ENCODE measurements at regions not wholly inside any gene's neighbourhood (a gene's known extent, or its start where the extent isn't known, plus 50 kb on each side); places are given as distances from the start of the nearest gene placed in this dataset.

DNA sequence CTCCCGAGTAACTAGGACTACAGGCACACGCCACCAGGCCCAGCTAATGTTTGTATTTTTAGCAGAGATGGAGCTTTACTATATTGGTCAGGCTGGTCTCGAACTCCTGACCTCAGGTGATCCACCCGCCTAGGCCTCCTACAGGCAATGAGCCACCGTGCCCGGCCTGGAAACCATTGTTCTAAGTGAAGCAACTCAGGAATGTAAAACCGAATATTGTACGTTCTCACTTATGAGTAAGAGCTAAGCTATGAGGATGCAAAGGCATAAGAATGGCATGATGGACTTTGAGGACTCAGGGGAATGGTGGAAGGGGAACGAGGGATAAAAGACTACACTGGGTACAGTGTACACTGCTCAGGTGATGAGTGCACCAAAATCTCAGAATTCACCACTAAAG, 235.1 kb upstream of the AUTS2 start:
- Mint-ChIP-seq H3K27ac (ENCODE audit: unreplicated experiment) (no peak overlapping the region), H3K4me1 (ENCODE audit: unreplicated experiment) (no peaks in the 10 kb centered on the region), H3K36me3 (ENCODE audit: low read depth, unreplicated experiment) (no peaks in the 10 kb centered on the region), H3K9me3 (ENCODE audit: unreplicated experiment) (no peaks in the 10 kb centered on the region), H3K4me3 (ENCODE audit: unreplicated experiment) (no peak overlapping the region), H3K27me3 (ENCODE audit: unreplicated experiment) (no peaks in the 10 kb centered on the region)
- no peak for DNase-seq (ENCODE audit: low spot score)
- TF ChIP-seq, protein P1, sequence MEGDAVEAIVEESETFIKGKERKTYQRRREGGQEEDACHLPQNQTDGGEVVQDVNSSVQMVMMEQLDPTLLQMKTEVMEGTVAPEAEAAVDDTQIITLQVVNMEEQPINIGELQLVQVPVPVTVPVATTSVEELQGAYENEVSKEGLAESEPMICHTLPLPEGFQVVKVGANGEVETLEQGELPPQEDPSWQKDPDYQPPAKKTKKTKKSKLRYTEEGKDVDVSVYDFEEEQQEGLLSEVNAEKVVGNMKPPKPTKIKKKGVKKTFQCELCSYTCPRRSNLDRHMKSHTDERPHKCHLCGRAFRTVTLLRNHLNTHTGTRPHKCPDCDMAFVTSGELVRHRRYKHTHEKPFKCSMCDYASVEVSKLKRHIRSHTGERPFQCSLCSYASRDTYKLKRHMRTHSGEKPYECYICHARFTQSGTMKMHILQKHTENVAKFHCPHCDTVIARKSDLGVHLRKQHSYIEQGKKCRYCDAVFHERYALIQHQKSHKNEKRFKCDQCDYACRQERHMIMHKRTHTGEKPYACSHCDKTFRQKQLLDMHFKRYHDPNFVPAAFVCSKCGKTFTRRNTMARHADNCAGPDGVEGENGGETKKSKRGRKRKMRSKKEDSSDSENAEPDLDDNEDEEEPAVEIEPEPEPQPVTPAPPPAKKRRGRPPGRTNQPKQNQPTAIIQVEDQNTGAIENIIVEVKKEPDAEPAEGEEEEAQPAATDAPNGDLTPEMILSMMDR (IDR thresholded peaks at IDR 0.05; ENCODE audit: unreplicated experiment): no peak

- no peak overlapping the region for H3K27ac Mint-ChIP-seq (ENCODE audit: unreplicated experiment)
- H3K27me3 Mint-ChIP-seq (ENCODE audit: unreplicated experiment): no peaks in the 10 kb centered on the region
- no peaks in the 10 kb centered on the region for H3K4me1 Mint-ChIP-seq (ENCODE audit: unreplicated experiment)
Measured at GRCh38 chr7:69364813-69365643, 233.2 kb upstream of the AUTS2 start.

GRCh38 chr7:69365651-69366192, 232.6 kb upstream of the AUTS2 start:
- no peaks in the 10 kb centered on the region for H3K9me3 Mint-ChIP-seq (ENCODE audit: unreplicated experiment)
- no peaks in the 10 kb centered on the region for H3K4me1 Mint-ChIP-seq (ENCODE audit: unreplicated experiment)
- peaks cover 1% of the 10 kb centered on the region for H3K27me3 Mint-ChIP-seq (ENCODE audit: unreplicated experiment)
- H3K4me3 Mint-ChIP-seq (ENCODE audit: unreplicated experiment): no peak overlapping the region
- no peaks in the 10 kb centered on the region for H3K36me3 Mint-ChIP-seq (ENCODE audit: low read depth, unreplicated experiment)
- no peak for DNase-seq (ENCODE audit: low spot score)
- TF ChIP-seq, protein P1 (IDR thresholded peaks at IDR 0.05; ENCODE audit: unreplicated experiment): no peak
- no peak overlapping the region for H3K27ac Mint-ChIP-seq (ENCODE audit: unreplicated experiment)

More at GRCh38 chr7:69364813-69365643, 233.2 kb upstream of the AUTS2 start:
- Mint-ChIP-seq H3K4me3 (ENCODE audit: unreplicated experiment) (no peak overlapping the region), H3K9me3 (ENCODE audit: unreplicated experiment) (no peaks in the 10 kb centered on the region), H3K36me3 (ENCODE audit: low read depth, unreplicated experiment) (no peaks in the 10 kb centered on the region)
- TF ChIP-seq, protein P1 (IDR thresholded peaks at IDR 0.05; ENCODE audit: unreplicated experiment): no peak
- no peak for DNase-seq (ENCODE audit: low spot score)

- Mint-ChIP-seq H3K27me3 (ENCODE audit: unreplicated experiment) (peaks cover 1% of the 10 kb centered on the region), H3K36me3 (ENCODE audit: low read depth, unreplicated experiment) (no peaks in the 10 kb centered on the region), H3K4me3 (ENCODE audit: unreplicated experiment) (no peak overlapping the region), H3K9me3 (ENCODE audit: unreplicated experiment) (no peaks in the 10 kb centered on the region), H3K27ac (ENCODE audit: unreplicated experiment) (no peak overlapping the region), H3K4me1 (ENCODE audit: unreplicated experiment) (no peaks in the 10 kb centered on the region)
- no peak for DNase-seq (ENCODE audit: low spot score)
- TF ChIP-seq, protein P1 (IDR thresholded peaks at IDR 0.05; ENCODE audit: unreplicated experiment): no peak
Measured at GRCh38 chr7:69367780-69368179, 230.5 kb upstream of the AUTS2 start.
